Thymus (tissue), 11 donors: ENCODE measurements at regions not wholly inside any gene's neighbourhood (a gene's known extent, or its start where the extent isn't known, plus 50 kb on each side); places are given as distances from the start of the nearest gene placed in this dataset.
A peak's percentile ranks its signal among the peaks of the same experiment; 100 is the strongest.
"Not testable (repeated sequence)": the region's sequence is repeated elsewhere in the genome, so short reads cannot be mapped to it uniquely, and the experiment has no call there.

Source experiments
- DNase-seq, 9 donors: peaks; one replicate each; pipeline ENCODE4 v3.0.0-alpha.2; 2013; ENCODE audit warnings: low spot score in 9 of 9, low read depth in 6 of 9, missing footprints in 1 of 9
- H3K27ac ChIP-seq, 2 donors: one replicate each; pipeline ENCODE4 v1.5.1; 2013; ENCODE audit warnings: control low read depth in 1 of 2, low read depth in 1 of 2, low read length in 1 of 2, mild to moderate bottlenecking in 1 of 2, moderate library complexity in 1 of 2
- H3K27me3 ChIP-seq, 2 donors: one replicate each; pipeline ENCODE4 v1.5.1; 2013; ENCODE audit warnings: low read length in 1 of 2; ENCODE audit not compliant: control insufficient read depth in 2 of 2, insufficient read depth in 1 of 2
- H3K36me3 ChIP-seq, 2 donors: one replicate each; pipeline ENCODE4 v1.5.1; 2013; ENCODE audit warnings: low read length in 1 of 2, mild to moderate bottlenecking in 1 of 2, moderate library complexity in 1 of 2; ENCODE audit not compliant: control insufficient read depth in 2 of 2, insufficient read depth in 2 of 2
- H3K4me1 ChIP-seq, 2 donors: one replicate each; pipeline ENCODE4 v1.5.1; 2013; ENCODE audit warnings: low read length in 2 of 2; ENCODE audit not compliant: control insufficient read depth in 2 of 2, insufficient read depth in 2 of 2
- H3K4me3 ChIP-seq, 2 donors: one replicate each; pipeline ENCODE4 v1.5.1; 2013; ENCODE audit warnings: low read length in 2 of 2, control low read depth in 1 of 2, mild to moderate bottlenecking in 1 of 2
- H3K9me3 ChIP-seq, 2 donors: one replicate each; pipeline ENCODE4 v1.5.1; 2013; ENCODE audit warnings: low read length in 1 of 2, mild to moderate bottlenecking in 1 of 2; ENCODE audit not compliant: control insufficient read depth in 2 of 2, insufficient read depth in 1 of 2
- WGBS: extraction: QIAGEN DNeasy Blood & Tissue Kit; methylation state at CpG from one replicate; pipeline ENCODE4 v1.1.7; 2013; 5-methylcytosine and 5-hydroxymethylcytosine counted together
- donor health status: healthy.

- H3K4me3 ChIP-seq = no peak overlapping the region
- no peak for DNase-seq
Measured at GRCh38 chr5:168128557-168128956, 162.9 kb upstream of the WWC1 start.

GRCh38 chr5:168131519-168131918 is 159.9 kb upstream of the WWC1 start:
- Histone ChIP-seq H3K4me3 (no peak overlapping the region), H3K27ac (no peak overlapping the region), H3K27me3 (no peaks in the 10 kb centered on the region), H3K9me3 (no peaks in the 10 kb centered on the region), H3K4me1 (no peaks in the 10 kb centered on the region), H3K36me3 (no peaks in the 10 kb centered on the region)
- no peak for DNase-seq
- WGBS = 94% methylated on average over 3 of the region's 3 CpGs

More at GRCh38 chr5:168128557-168128956, 162.9 kb upstream of the WWC1 start:
- H3K36me3 ChIP-seq = no peaks in the 10 kb centered on the region
- H3K9me3 ChIP-seq = no peaks in the 10 kb centered on the region
- no peak overlapping the region for H3K27ac ChIP-seq
- no peaks in the 10 kb centered on the region for H3K27me3 ChIP-seq
- no peaks in the 10 kb centered on the region for H3K4me1 ChIP-seq
- WGBS = 90% methylated on average over 8 of the region's 8 CpGs

- Histone ChIP-seq H3K36me3 (no peaks in the 10 kb centered on the region), H3K27me3 (no peaks in the 10 kb centered on the region), H3K4me3 (no peak overlapping the region), H3K27ac (no peak overlapping the region), H3K4me1 (no peaks in the 10 kb centered on the region), H3K9me3 (no peaks in the 10 kb centered on the region)
- 96% methylated on average over 3 of the region's 3 CpGs for WGBS
- no peak for DNase-seq
Measured at GRCh38 chr5:168132241-168132641, 159.2 kb upstream of the WWC1 start.

- Histone ChIP-seq H3K4me3 (no peak overlapping the region), H3K27ac (no peak overlapping the region), H3K4me1 (no peaks in the 10 kb centered on the region), H3K9me3 (no peaks in the 10 kb centered on the region), H3K36me3 (no peaks in the 10 kb centered on the region), H3K27me3 (no peaks in the 10 kb centered on the region)
- no peak for DNase-seq
- WGBS = 96% methylated on average over 6 of the region's 6 CpGs
Measured at GRCh38 chr5:168135897-168136296, 155.5 kb upstream of the WWC1 start.

- no peaks in the 10 kb centered on the region for H3K36me3 ChIP-seq
- H3K4me1 ChIP-seq = no peaks in the 10 kb centered on the region
- H3K4me3 ChIP-seq = no peak overlapping the region
- 85% methylated on average over 5 of the region's 5 CpGs for WGBS
- DNase-seq = no peak
- no peak overlapping the region for H3K27ac ChIP-seq
- no peaks in the 10 kb centered on the region for H3K27me3 ChIP-seq
- H3K9me3 ChIP-seq = no peaks in the 10 kb centered on the region
Measured at GRCh38 chr5:168136340-168136739, 155.1 kb upstream of the WWC1 start.

- peak in 1 of 9 donors; percentile 14 for DNase-seq
- Histone ChIP-seq H3K36me3 (no peaks in the 10 kb centered on the region), H3K4me1 (no peaks in the 10 kb centered on the region), H3K4me3 (no peak overlapping the region), H3K27ac (no peak overlapping the region), H3K9me3 (no peaks in the 10 kb centered on the region), H3K27me3 (no peaks in the 10 kb centered on the region)
- 55% methylated on average over 2 of the region's 2 CpGs for WGBS
Measured at GRCh38 chr5:168137265-168137664, 154.2 kb upstream of the WWC1 start.

GRCh38 chr5:168140241-168140640 is 151.2 kb upstream of the WWC1 start:
- H3K4me1 ChIP-seq = no peaks in the 10 kb centered on the region
- H3K27me3 ChIP-seq = no peaks in the 10 kb centered on the region
- 97% methylated on average over 6 of the region's 6 CpGs for WGBS
- no peak overlapping the region for H3K4me3 ChIP-seq
- H3K36me3 ChIP-seq = no peaks in the 10 kb centered on the region
- no peak for DNase-seq
- H3K27ac ChIP-seq = no peak overlapping the region
- H3K9me3 ChIP-seq = no peaks in the 10 kb centered on the region

GRCh38 chr5:168142402-168142801 is 149.0 kb upstream of the WWC1 start:
- Histone ChIP-seq H3K4me3 (no peak overlapping the region), H3K36me3 (no peaks in the 10 kb centered on the region), H3K27me3 (no peaks in the 10 kb centered on the region), H3K4me1 (no peaks in the 10 kb centered on the region), H3K9me3 (no peaks in the 10 kb centered on the region), H3K27ac (no peak overlapping the region)
- no peak for DNase-seq
- 87% methylated on average over 2 of the region's 2 CpGs for WGBS

- H3K36me3 ChIP-seq, H3K27ac ChIP-seq, H3K9me3 ChIP-seq, H3K4me3 ChIP-seq, H3K4me1 ChIP-seq, H3K27me3 ChIP-seq, DNase-seq: not testable (repeated sequence)
- WGBS = 50% methylated on average over 7 of the region's 7 CpGs
Measured at GRCh38 chr5:168143521-168143920, 147.9 kb upstream of the WWC1 start.

- DNase-seq = no peak
- WGBS = 94% methylated on average over 8 of the region's 8 CpGs
- Histone ChIP-seq H3K9me3 (no peaks in the 10 kb centered on the region), H3K4me3 (no peak overlapping the region), H3K36me3 (no peaks in the 10 kb centered on the region), H3K27me3 (peaks cover 0 to 2% of the 10 kb centered on the region in 2 donors), H3K4me1 (no peaks in the 10 kb centered on the region), H3K27ac (no peak overlapping the region)
Measured at GRCh38 chr5:168147106-168147505, 144.3 kb upstream of the WWC1 start.
